ENCODE measurements at regions not wholly inside any gene's neighbourhood (a gene's known extent, or its start where the extent isn't known, plus 50 kb on each side); places are given as distances from the start of the nearest gene placed in this dataset.
"Not testable (repeated sequence)": the region's sequence is repeated elsewhere in the genome, so short reads cannot be mapped to it uniquely, and the experiment has no call there.

- DNase-seq (ENCODE audit: extremely low read depth in 1 of 11, low read depth in 9 of 11, low spot score in 4 of 11), result no peak
Measured at GRCh38 chr4:188754372-188755002, 615.2 kb downstream of the TRIML1 start.

- DNase-seq (ENCODE audit: extremely low read depth in 1 of 11, low read depth in 9 of 11, low spot score in 4 of 11), result no peak
Measured at GRCh38 chr4:188767496-188767895, 628.3 kb downstream of the TRIML1 start.

- DNase-seq (ENCODE audit: extremely low read depth in 1 of 11, low read depth in 9 of 11, low spot score in 4 of 11), result no peak
Measured at GRCh38 chr4:188778905-188779304, 639.7 kb downstream of the TRIML1 start.

GRCh38 chr4:188779581-188779980, 640.3 kb downstream of the TRIML1 start:
- DNase-seq (ENCODE audit: extremely low read depth in 1 of 11, low read depth in 9 of 11, low spot score in 4 of 11), result no peak

GRCh38 chr4:188780028-188780427, 640.8 kb downstream of the TRIML1 start:
- DNase-seq (ENCODE audit: extremely low read depth in 1 of 11, low read depth in 9 of 11, low spot score in 4 of 11), result no peak

GRCh38 chr4:188780686-188781085, 641.4 kb downstream of the TRIML1 start:
- no peak for DNase-seq (ENCODE audit: extremely low read depth in 1 of 11, low read depth in 9 of 11, low spot score in 4 of 11)

GRCh38 chr4:188781655-188782054, 642.4 kb downstream of the TRIML1 start:
- peak in 1 of 11 donors; percentile 2 for DNase-seq (ENCODE audit: extremely low read depth in 1 of 11, low read depth in 9 of 11, low spot score in 4 of 11)

GRCh38 chr4:188783175-188783574, 643.9 kb downstream of the TRIML1 start:
- DNase-seq (ENCODE audit: extremely low read depth in 1 of 11, low read depth in 9 of 11, low spot score in 4 of 11), result no peak

GRCh38 chr4:188783606-188784160, 644.4 kb downstream of the TRIML1 start:
- no peak for DNase-seq (ENCODE audit: extremely low read depth in 1 of 11, low read depth in 9 of 11, low spot score in 4 of 11)

GRCh38 chr4:188796600-188796999, 657.4 kb downstream of the TRIML1 start:
- not testable (repeated sequence) for DNase-seq (ENCODE audit: extremely low read depth in 1 of 11, low read depth in 9 of 11, low spot score in 4 of 11)

- DNase-seq (ENCODE audit: extremely low read depth in 1 of 11, low read depth in 9 of 11, low spot score in 4 of 11), result not testable (repeated sequence)
Measured at GRCh38 chr4:188797011-188797410, 657.8 kb downstream of the TRIML1 start.

GRCh38 chr4:188804861-188805260, 665.6 kb downstream of the TRIML1 start:
- DNase-seq (ENCODE audit: extremely low read depth in 1 of 11, low read depth in 9 of 11, low spot score in 4 of 11), result no peak

- DNase-seq (ENCODE audit: extremely low read depth in 1 of 11, low read depth in 9 of 11, low spot score in 4 of 11), result peak in 4 of 11 donors; percentile 2 to 20 (median 10)
Measured at GRCh38 chr4:188811121-188811520, 671.9 kb downstream of the TRIML1 start.

- DNase-seq (ENCODE audit: extremely low read depth in 1 of 11, low read depth in 9 of 11, low spot score in 4 of 11), result peak in 1 of 11 donors; percentile 4
Measured at GRCh38 chr4:188812644-188813043, 673.4 kb downstream of the TRIML1 start.

GRCh38 chr4:188818300-188818699, 679.1 kb downstream of the TRIML1 start:
- no peak for DNase-seq (ENCODE audit: extremely low read depth in 1 of 11, low read depth in 9 of 11, low spot score in 4 of 11)

GRCh38 chr4:188819233-188819632, 680.0 kb downstream of the TRIML1 start:
- no peak for DNase-seq (ENCODE audit: extremely low read depth in 1 of 11, low read depth in 9 of 11, low spot score in 4 of 11)

GRCh38 chr4:188821500-188821899, 682.3 kb downstream of the TRIML1 start:
- no peak for DNase-seq (ENCODE audit: extremely low read depth in 1 of 11, low read depth in 9 of 11, low spot score in 4 of 11)

GRCh38 chr4:188822698-188823097, 683.5 kb downstream of the TRIML1 start:
- no peak for DNase-seq (ENCODE audit: extremely low read depth in 1 of 11, low read depth in 9 of 11, low spot score in 4 of 11)

GRCh38 chr4:188824553-188824952, 685.3 kb downstream of the TRIML1 start:
- no peak for DNase-seq (ENCODE audit: extremely low read depth in 1 of 11, low read depth in 9 of 11, low spot score in 4 of 11)

- no peak for DNase-seq (ENCODE audit: extremely low read depth in 1 of 11, low read depth in 9 of 11, low spot score in 4 of 11)
Measured at GRCh38 chr4:188826393-188826792, 687.2 kb downstream of the TRIML1 start.

GRCh38 chr4:188839704-188840103, 700.5 kb downstream of the TRIML1 start:
- no peak for DNase-seq (ENCODE audit: extremely low read depth in 1 of 11, low read depth in 9 of 11, low spot score in 4 of 11)
